NCI-H748 (cell line): ENCODE measurements at regions not wholly inside any gene's neighbourhood (a gene's known extent, or its start where the extent isn't known, plus 50 kb on each side); places are given as distances from the start of the nearest gene placed in this dataset.

Experiments used
- DNase-seq: peaks from one replicate; lab custom pipeline; 2025; ENCODE audit not compliant: unreplicated experiment; lab: John Stamatoyannopoulos, UW

GRCh38 chr12:87116780-87117179, 860.6 kb upstream of the MGAT4C start:
- DNase-seq = no peak

- DNase-seq = peak; percentile 40
These were observed 856.6 kb upstream of the MGAT4C start for GRCh38 chr12:87112571-87113345.

GRCh38 chr12:87107766-87108165, 851.6 kb upstream of the MGAT4C start:
- no peak for DNase-seq

GRCh38 chr12:87107270-87107669, 851.1 kb upstream of the MGAT4C start:
- no peak for DNase-seq

GRCh38 chr12:87096082-87096585, 839.9 kb upstream of the MGAT4C start:
- DNase-seq = peak; percentile 71

GRCh38 chr12:87094356-87094755, 838.2 kb upstream of the MGAT4C start:
- DNase-seq = no peak

- DNase-seq = no peak
These were observed 836.2 kb upstream of the MGAT4C start for GRCh38 chr12:87092421-87092820.

- peak; percentile 22 for DNase-seq
These were observed 830.1 kb upstream of the MGAT4C start for GRCh38 chr12:87086118-87086891.

- DNase-seq = no peak
These were observed 829.1 kb upstream of the MGAT4C start for GRCh38 chr12:87085286-87085685.

GRCh38 chr12:87082756-87083155, 826.6 kb upstream of the MGAT4C start:
- no peak for DNase-seq

GRCh38 chr12:87074781-87075180, 818.6 kb upstream of the MGAT4C start:
- DNase-seq = no peak

GRCh38 chr12:87066326-87066725, 810.1 kb upstream of the MGAT4C start:
- DNase-seq = no peak

- no peak for DNase-seq
These were observed 803.0 kb upstream of the MGAT4C start for GRCh38 chr12:87059231-87059630.

GRCh38 chr12:87054226-87054625, 798.0 kb upstream of the MGAT4C start:
- no peak for DNase-seq

GRCh38 chr12:87051621-87052020, 795.4 kb upstream of the MGAT4C start:
- DNase-seq = no peak

GRCh38 chr12:87047691-87048090, 791.5 kb upstream of the MGAT4C start:
- DNase-seq = no peak

GRCh38 chr12:87039536-87039935, 783.3 kb upstream of the MGAT4C start:
- DNase-seq = no peak

GRCh38 chr12:87038098-87038497, 781.9 kb upstream of the MGAT4C start:
- DNase-seq = no peak

GRCh38 chr12:87025976-87026375, 769.8 kb upstream of the MGAT4C start:
- no peak for DNase-seq

- DNase-seq = peak; percentile 14
These were observed 765.2 kb upstream of the MGAT4C start for GRCh38 chr12:87021400-87021799.

- DNase-seq = no peak
These were observed 763.9 kb upstream of the MGAT4C start for GRCh38 chr12:87020071-87020470.

GRCh38 chr12:87015352-87015751, 759.2 kb upstream of the MGAT4C start:
- DNase-seq = no peak
